SK-N-SH (cell line): ENCODE measurements at regions not wholly inside any gene's neighbourhood (a gene's known extent, or its start where the extent isn't known, plus 50 kb on each side); places are given as distances from the start of the nearest gene placed in this dataset.

Experiments
- CTCF ChIA-PET: fragments of 300-600, 350-600 bp; formaldehyde crosslinking; extraction: SDS; loops from one replicate; lab custom pipeline; 2021; lab: Yijun Ruan, JAX
- POLR2A ChIA-PET: fragments of 350-600 bp; sonication (Branson Sonifier 250); formaldehyde crosslinking; extraction: SDS; loops from one replicate; lab custom pipeline; 2020; ENCODE audit warnings: antibody characterized with exemption, inconsistent platforms; lab: Yijun Ruan, JAX
- DNase-seq: peaks from one replicate; pipeline ENCODE4 v3.0.0; 2012
- H2AFZ ChIP-seq: fragments of 200-600 bp; sonication (generic); 2 replicates; pipeline ENCODE4 v1.8.1; 2016; ENCODE audit warnings: antibody characterized with exemption, mild to moderate bottlenecking, low read depth
- H3F3A ChIP-seq: fragments of 200-600 bp; sonication (generic); replicated peaks from 2 replicates; pipeline ENCODE3; 2016; ENCODE audit warnings: antibody characterized with exemption, mild to moderate bottlenecking; ENCODE audit not compliant: insufficient read depth
- H3K27ac ChIP-seq, 2 experiments: fragments of 200-500 bp in 1 of 2; fragments of 200-600 bp in 1 of 2; sonication (Bioruptor generic) in 1 of 2; sonication (generic), shearing (Covaris generic) in 1 of 2; 2 replicates each; pipeline versions ENCODE4 v1.5.1 to v1.6.1; 2014 to 2016; ENCODE audit warnings: low read depth in 2 of 2, inconsistent platforms in 1 of 2, low read length in 1 of 2, mild to moderate bottlenecking in 1 of 2, mixed read lengths in 1 of 2
- H3K27me3 ChIP-seq: fragments of 200-600 bp; sonication (generic), shearing (Covaris generic); 2 replicates; pipeline ENCODE4 v1.6.1; 2016; ENCODE audit warnings: mixed run types; ENCODE audit not compliant: insufficient read depth
- H3K36me3 ChIP-seq, 2 experiments: fragments of 200-500 bp in 1 of 2; fragments of 200-600 bp in 1 of 2; sonication (Bioruptor generic) in 1 of 2; sonication (generic) in 1 of 2; replicated peaks in 1 of 2; 2 replicates each; pipeline versions ENCODE3 to v1.5.1; 2014 to 2016; ENCODE audit warnings: low read length in 1 of 2, mild to moderate bottlenecking in 1 of 2; ENCODE audit not compliant: insufficient read depth in 2 of 2, control insufficient read depth in 1 of 2
- H3K4me1 ChIP-seq, 2 experiments: fragments of 200-500 bp in 1 of 2; fragments of 200-600 bp in 1 of 2; sonication (Bioruptor generic) in 1 of 2; sonication (generic), shearing (Covaris generic) in 1 of 2; 2 replicates each; pipeline versions ENCODE4 v1.5.1 to v1.6.1; 2014 to 2016; ENCODE audit warnings: low read depth in 1 of 2, low read length in 1 of 2, mixed run types in 1 of 2; ENCODE audit not compliant: insufficient read depth in 2 of 2, control insufficient read depth in 1 of 2
- H3K4me2 ChIP-seq: fragments of 200-600 bp; sonication (generic), shearing (Covaris generic); 2 replicates; pipeline ENCODE4 v1.6.1; 2017; ENCODE audit warnings: mixed run types
- H3K4me3 ChIP-seq, 2 experiments: fragments of 200-500 bp in 1 of 2; fragments of 200-600 bp in 1 of 2; sonication (Bioruptor generic) in 1 of 2; sonication (generic), shearing (Covaris generic) in 1 of 2; 2 replicates each; pipeline versions ENCODE4 v1.5.1 to v1.8.1; 2014 to 2016; ENCODE audit warnings: low read depth in 2 of 2, inconsistent platforms in 1 of 2, low read length in 1 of 2, mild to moderate bottlenecking in 1 of 2, mixed read lengths in 1 of 2, moderate library complexity in 1 of 2
- H3K79me2 ChIP-seq: fragments of 200-600 bp; sonication (generic); 2 replicates; pipeline ENCODE4 v1.8.1; 2017; ENCODE audit warnings: mild to moderate bottlenecking; ENCODE audit not compliant: insufficient read depth
- H3K9ac ChIP-seq: fragments of 200-600 bp; sonication (generic); 2 replicates; pipeline ENCODE4 v1.6.1; 2017; ENCODE audit warnings: mixed run types
- H3K9me2 ChIP-seq: fragments of 200-600 bp; sonication (generic); 2 replicates; pipeline ENCODE4 v1.6.1; 2017; ENCODE audit warnings: mixed run types
- H3K9me3 ChIP-seq: fragments of 200-600 bp; sonication (generic); 2 replicates; pipeline ENCODE4 v1.6.1; 2017; ENCODE audit warnings: mixed run types, mild to moderate bottlenecking, moderate library complexity
- H4K20me1 ChIP-seq: fragments of 200-600 bp; sonication (generic); 2 replicates; pipeline ENCODE4 v1.6.1; 2017; ENCODE audit warnings: mild to moderate bottlenecking, mixed run types; ENCODE audit not compliant: insufficient read depth
- CHD2 ChIP-seq: fragments of 150-350 bp; IDR thresholded peaks from 2 replicates; pipeline ENCODE4 v1.6.1; 2018; ENCODE audit warnings: low read length; ENCODE audit not compliant: partially characterized antibody
- EZH2phosphoT487 ChIP-seq: fragments of 200-600 bp; sonication (generic); IDR thresholded peaks from 2 replicates; pipeline ENCODE4 v1.6.1; 2017; ENCODE audit warnings: low read depth, mixed run types, mild to moderate bottlenecking, antibody characterized with exemption, moderate library complexity, borderline replicate concordance
- FOSL2 ChIP-seq: IDR thresholded peaks from 2 replicates; pipeline ENCODE4 v1.4.0; 2012; ENCODE audit warnings: low read depth, mild to moderate bottlenecking, moderate library complexity, borderline replicate concordance
- FOXJ3 ChIP-seq: sonication (generic); formaldehyde crosslinking; IDR thresholded peaks from 2 replicates; pipeline ENCODE4 v1.5.1; 2020; ENCODE audit warnings: mild to moderate bottlenecking, missing genetic modification reagents
- FOXM1 ChIP-seq: IDR thresholded peaks from 2 replicates; pipeline ENCODE4 v1.4.0; 2012; ENCODE audit warnings: low read depth, mild to moderate bottlenecking
- GATA2 ChIP-seq: sonication (generic); formaldehyde crosslinking; IDR thresholded peaks from 2 replicates; pipeline ENCODE4 v1.5.0; 2020; ENCODE audit warnings: mild to moderate bottlenecking, missing genetic modification reagents
- JUND ChIP-seq: IDR thresholded peaks from 2 replicates; pipeline ENCODE4 v1.4.0; 2012
- MAX ChIP-seq: IDR thresholded peaks from 2 replicates; pipeline ENCODE4 v1.4.0; 2012; ENCODE audit warnings: low read depth
- MEF2A ChIP-seq: IDR thresholded peaks from 2 replicates; pipeline ENCODE4 v1.4.0; 2012; ENCODE audit warnings: low read depth, borderline replicate concordance
- MXI1 ChIP-seq: IDR thresholded peaks from 2 replicates; pipeline ENCODE4 v1.6.1; 2012; ENCODE audit warnings: mild to moderate bottlenecking, low read depth, low read length, improper control_type of control experiment
- NFIC ChIP-seq: IDR thresholded peaks from 2 replicates; pipeline ENCODE4 v1.4.0; 2012; ENCODE audit warnings: borderline replicate concordance
- RAD21 ChIP-seq: IDR thresholded peaks from 2 replicates; pipeline ENCODE4 v1.6.1; 2012; ENCODE audit warnings: mild to moderate bottlenecking, low read length
- SMC3 ChIP-seq: IDR thresholded peaks from 2 replicates; pipeline ENCODE4 v1.6.1; 2012; ENCODE audit warnings: low read depth, low read length, improper control_type of control experiment
- YY1 ChIP-seq: IDR thresholded peaks from 2 replicates; pipeline ENCODE4 v1.4.0; 2012; ENCODE audit warnings: low read depth, mild to moderate bottlenecking
- ZBTB33 ChIP-seq: IDR thresholded peaks from 2 replicates; pipeline ENCODE4 v1.4.0; 2012; ENCODE audit warnings: low read depth, borderline replicate concordance
- WGBS: methylation state at CpG from one replicate; pipeline ENCODE4 v1.1.6; 2017; ENCODE audit warnings: low lambda C conversion rate; 5-methylcytosine and 5-hydroxymethylcytosine counted together
- TF ChIP-seq, protein P1 (sequence below): IDR thresholded peaks from 2 replicates; pipeline ENCODE4 v1.4.0; 2012; ENCODE audit warnings: low read depth, borderline replicate concordance

- WGBS, result 3% methylated on average over 2 of the region's 2 CpGs
- CTCF ChIA-PET, result no interaction called here
- no peak for TF ChIP-seq RAD21
- no peak for TF ChIP-seq NFIC
- no peak for TF ChIP-seq CHD2
- TF ChIP-seq MXI1, result no peak
- TF ChIP-seq, protein P1, sequence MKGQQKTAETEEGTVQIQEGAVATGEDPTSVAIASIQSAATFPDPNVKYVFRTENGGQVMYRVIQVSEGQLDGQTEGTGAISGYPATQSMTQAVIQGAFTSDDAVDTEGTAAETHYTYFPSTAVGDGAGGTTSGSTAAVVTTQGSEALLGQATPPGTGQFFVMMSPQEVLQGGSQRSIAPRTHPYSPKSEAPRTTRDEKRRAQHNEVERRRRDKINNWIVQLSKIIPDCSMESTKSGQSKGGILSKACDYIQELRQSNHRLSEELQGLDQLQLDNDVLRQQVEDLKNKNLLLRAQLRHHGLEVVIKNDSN, result no peak
- no peak for TF ChIP-seq FOXM1
- TF ChIP-seq FOSL2, result no peak
- TF ChIP-seq ZBTB33, result no peak
- no peak for TF ChIP-seq JUND
- TF ChIP-seq MAX, result no peak
- TF ChIP-seq MEF2A, result no peak
- TF ChIP-seq FOXJ3 (CRISPR knock-in tag), result no peak
- TF ChIP-seq SMC3, result no peak
- TF ChIP-seq GATA2 (CRISPR knock-in tag), result no peak
- no peak for TF ChIP-seq EZH2phosphoT487
- TF ChIP-seq, all 33 proteins: peak for 0
These were observed 572.5 kb upstream of the SLC10A2 start for GRCh38 chr13:103638706-103639105.

GRCh38 chr13:103634066-103634465 is 567.8 kb upstream of the SLC10A2 start:
- H2AFZ ChIP-seq, result no peak overlapping the region
- no peaks in the 10 kb centered on the region for H4K20me1 ChIP-seq
- H3K9me3 ChIP-seq, result no peaks in the 10 kb centered on the region
- no peaks in the 10 kb centered on the region for H3K9me2 ChIP-seq
- no peaks in the 10 kb centered on the region for H3K36me3 ChIP-seq
- no peak overlapping the region for H3K27ac ChIP-seq
- no peaks in the 10 kb centered on the region for H3K79me2 ChIP-seq
- TF ChIP-seq YY1, result no peak
- H3K9ac ChIP-seq, result no peak overlapping the region
- 33% methylated on average over 2 of the region's 2 CpGs for WGBS
- DNase-seq, result no peak
- H3K4me1 ChIP-seq, result no peaks in the 10 kb centered on the region
- CTCF ChIA-PET, result no interaction called here
- no peak overlapping the region for H3K4me2 ChIP-seq
- POLR2A ChIA-PET, result no interaction called here
- no peaks in the 10 kb centered on the region for H3F3A ChIP-seq
- no peak overlapping the region for H3K4me3 ChIP-seq
- H3K27me3 ChIP-seq, result no peaks in the 10 kb centered on the region

More at GRCh38 chr13:103638706-103639105, 572.5 kb upstream of the SLC10A2 start:
- no peaks in the 10 kb centered on the region for H3K4me1 ChIP-seq
- H3K9ac ChIP-seq, result no peak overlapping the region
- H3K36me3 ChIP-seq, result no peaks in the 10 kb centered on the region
- POLR2A ChIA-PET, result no interaction called here
- DNase-seq, result no peak
- no peak overlapping the region for H3K4me2 ChIP-seq
- no peak overlapping the region for H3K4me3 ChIP-seq
- no peaks in the 10 kb centered on the region for H3K9me2 ChIP-seq
- no peaks in the 10 kb centered on the region for H3K79me2 ChIP-seq
- H3K27ac ChIP-seq, result peak overlapping the region in 1 of 2 experiments; percentile 34; a peak in 1 of 4 replicates
- H4K20me1 ChIP-seq, result no peaks in the 10 kb centered on the region
- H3F3A ChIP-seq, result no peaks in the 10 kb centered on the region
- no peaks in the 10 kb centered on the region for H3K9me3 ChIP-seq
- no peak overlapping the region for H2AFZ ChIP-seq
- H3K27me3 ChIP-seq, result no peaks in the 10 kb centered on the region
